HG03354 (cell line): ENCODE measurements at regions not wholly inside any gene's neighbourhood (a gene's known extent, or its start where the extent isn't known, plus 50 kb on each side); places are given as distances from the start of the nearest gene placed in this dataset.

Experiments
- ATAC-seq: cut with Tn5 transposase; IDR thresholded peaks from one replicate; pipeline ENCODE4 v1.9.1; 2021; ENCODE audit warnings: mild to moderate bottlenecking; ENCODE audit not compliant: unreplicated experiment, poor library complexity, severe bottlenecking

DNA sequence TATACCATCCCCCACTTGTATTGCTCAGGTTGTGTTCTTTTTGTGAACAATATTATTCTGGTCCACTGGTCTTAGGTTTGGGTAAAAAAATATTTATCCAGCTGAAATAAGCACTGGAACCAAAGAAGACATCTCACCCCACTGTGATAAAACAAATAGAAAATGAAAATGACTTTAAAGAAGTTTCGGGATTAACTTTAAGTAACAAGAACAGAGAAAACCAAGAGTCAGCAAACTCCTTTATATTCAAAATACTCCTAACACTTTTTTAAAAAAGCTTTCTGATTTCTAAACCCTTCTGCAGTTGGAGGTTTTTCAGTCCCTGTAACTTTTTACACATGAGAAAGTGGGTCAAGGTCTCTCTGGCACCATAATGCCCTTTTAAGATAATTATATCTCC lies 273.9 kb upstream of the CDH10 start:
- no peak for ATAC-seq

DNA sequence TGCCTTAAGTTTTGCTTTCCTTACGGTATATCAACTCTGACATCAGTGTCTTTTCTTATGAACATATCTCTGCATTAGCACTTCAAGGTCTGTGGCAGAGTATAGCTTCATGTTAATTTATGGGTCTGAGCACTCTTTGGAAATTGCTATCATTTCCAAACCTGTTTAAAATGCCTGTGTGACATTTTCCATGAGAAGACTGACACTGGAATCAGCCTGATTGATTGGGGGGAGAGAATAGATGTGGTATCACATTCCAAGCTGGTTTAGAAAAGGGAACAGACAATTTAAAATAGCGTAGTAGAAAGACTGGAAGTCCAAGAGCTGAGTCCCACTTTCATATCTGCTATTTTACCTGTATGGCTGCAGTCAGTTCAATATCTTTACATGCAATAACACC lies 272.1 kb upstream of the CDH10 start:
- ATAC-seq = no peak

GRCh38 chr5:24909210-24909609 lies 264.4 kb upstream of the CDH10 start:
- ATAC-seq = no peak

DNA sequence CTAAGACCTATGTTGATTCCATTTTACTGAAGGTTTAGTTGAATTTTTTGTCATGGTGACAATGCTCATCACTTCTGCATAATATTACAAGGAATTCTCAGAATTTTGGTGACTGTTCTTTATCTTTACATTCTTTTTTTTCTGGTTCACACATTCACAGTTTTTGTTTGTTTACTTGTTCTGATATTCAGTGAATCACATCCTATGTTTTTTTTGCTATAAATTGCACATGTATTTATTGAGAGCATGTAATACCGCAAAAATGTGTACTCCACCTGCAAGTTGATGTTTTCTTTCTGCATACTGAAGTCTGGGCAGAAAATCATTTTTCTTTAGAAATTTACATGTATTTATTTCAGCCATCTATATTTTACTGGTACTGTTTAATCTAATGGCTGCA lies 261.9 kb upstream of the CDH10 start:
- no peak for ATAC-seq

- no peak for ATAC-seq
Measured at GRCh38 chr5:24904981-24905517, 260.3 kb upstream of the CDH10 start.

DNA sequence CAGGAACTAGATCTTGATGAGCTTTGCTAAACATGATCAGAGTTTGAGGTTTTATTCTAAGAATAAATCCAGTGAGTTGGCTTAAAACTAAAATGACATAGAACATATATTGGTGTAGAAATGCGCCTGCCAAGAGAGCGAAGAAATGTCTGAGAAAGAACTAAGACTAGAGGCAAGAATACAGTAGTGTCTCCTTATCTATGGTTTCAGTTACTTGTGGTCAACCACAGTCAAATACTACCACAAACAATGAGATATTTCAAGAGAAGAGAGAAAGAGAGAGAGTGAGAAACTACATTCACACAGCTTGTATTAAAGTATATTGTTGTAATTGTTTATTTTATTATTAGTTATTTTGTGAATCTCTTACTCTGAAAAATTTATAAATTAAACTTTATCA lies 254.4 kb upstream of the CDH10 start:
- no peak for ATAC-seq

GRCh38 chr5:24864244-24864643 lies 219.5 kb upstream of the CDH10 start:
- no peak for ATAC-seq

DNA sequence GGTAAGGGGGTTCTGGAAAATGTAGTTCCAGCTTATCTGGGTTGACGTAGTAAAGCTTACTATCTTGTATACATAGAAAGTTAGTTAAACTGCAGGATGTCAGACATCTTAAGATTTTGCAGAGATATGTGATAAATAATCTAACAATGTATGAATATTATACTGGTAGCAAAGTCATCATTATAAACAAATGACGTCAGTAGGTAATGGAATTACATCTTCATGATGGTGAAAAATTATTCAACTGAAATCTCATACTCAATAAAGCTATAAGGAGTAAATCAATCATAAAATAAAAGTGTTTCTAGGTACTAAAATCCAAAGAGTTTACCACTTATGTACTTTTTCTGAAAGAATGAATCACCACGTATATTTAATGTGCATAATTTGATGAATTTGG lies 217.3 kb upstream of the CDH10 start:
- no peak for ATAC-seq

DNA sequence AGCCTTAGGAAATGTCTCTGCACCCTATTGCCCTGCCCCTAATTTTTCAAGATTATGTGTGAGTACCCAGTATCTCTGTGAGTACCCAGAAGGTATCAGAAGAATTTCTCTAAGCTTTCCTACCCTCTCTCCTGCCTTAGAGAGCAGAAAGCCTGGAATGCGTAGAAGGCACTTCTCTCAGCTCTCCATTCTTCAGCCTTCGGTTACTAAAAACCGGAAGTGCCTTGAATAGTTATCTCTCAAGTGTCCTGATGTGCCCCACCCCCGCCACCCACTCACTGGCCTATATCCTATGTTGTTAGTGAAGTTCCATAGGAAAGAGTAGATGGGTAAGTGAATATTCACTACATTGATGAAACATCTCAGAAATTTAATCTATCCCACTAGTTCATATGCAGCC lies 210.7 kb upstream of the CDH10 start:
- no peak for ATAC-seq

DNA sequence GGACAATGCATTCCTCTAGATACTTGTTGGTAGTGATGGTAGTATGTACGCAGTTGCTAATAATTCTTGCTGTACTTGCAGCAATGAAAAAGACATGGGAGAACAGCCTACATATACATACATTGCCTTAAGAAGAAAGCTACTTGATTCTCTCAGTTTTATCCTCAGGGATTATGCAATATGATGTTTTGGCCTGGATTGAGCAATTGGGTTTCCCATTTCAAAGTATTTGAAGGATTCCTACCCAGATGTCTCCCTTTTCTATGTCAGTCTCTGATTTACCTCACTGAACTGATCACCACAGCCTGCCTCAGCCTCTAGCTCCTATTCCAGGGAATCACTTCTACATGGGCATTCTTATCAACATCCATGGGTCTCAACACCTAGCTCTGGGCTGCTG lies 210.1 kb upstream of the CDH10 start:
- no peak for ATAC-seq

GRCh38 chr5:24854350-24854749 lies 209.6 kb upstream of the CDH10 start:
- no peak for ATAC-seq

DNA sequence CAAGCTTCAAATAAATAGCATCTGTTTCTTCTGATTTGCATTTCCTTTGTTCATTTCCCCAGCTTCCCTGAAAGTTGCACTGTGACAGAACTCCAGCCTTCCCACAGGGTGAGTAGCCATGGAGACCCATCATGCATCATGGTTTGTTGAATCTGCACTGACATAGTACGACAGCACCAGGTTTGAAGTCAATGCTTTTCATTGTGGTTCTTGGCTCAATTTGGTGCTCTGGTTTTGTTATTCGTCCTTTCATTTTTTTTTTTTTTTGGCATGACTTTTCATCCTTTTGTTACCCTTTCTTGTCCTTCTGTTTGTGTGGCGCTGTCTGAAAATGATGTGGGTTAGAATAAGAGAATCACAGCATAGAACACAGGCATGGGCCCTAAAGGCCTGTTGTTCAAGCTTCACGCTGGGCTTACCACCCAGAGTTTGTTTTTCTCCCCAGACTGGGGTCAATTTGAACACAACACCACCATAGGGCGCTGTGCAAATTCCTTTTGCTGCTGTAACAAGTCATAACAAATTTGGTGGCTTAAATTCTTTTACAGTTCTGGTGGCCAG lies 206.2 kb upstream of the CDH10 start:
- no peak for ATAC-seq

- ATAC-seq = no peak
Measured at GRCh38 chr5:24849210-24849609, 204.4 kb upstream of the CDH10 start.

- no peak for ATAC-seq
Measured at GRCh38 chr5:24831989-24832388, 187.2 kb upstream of the CDH10 start.

- no peak for ATAC-seq
Measured at GRCh38 chr5:24823625-24824024, 178.8 kb upstream of the CDH10 start.

DNA sequence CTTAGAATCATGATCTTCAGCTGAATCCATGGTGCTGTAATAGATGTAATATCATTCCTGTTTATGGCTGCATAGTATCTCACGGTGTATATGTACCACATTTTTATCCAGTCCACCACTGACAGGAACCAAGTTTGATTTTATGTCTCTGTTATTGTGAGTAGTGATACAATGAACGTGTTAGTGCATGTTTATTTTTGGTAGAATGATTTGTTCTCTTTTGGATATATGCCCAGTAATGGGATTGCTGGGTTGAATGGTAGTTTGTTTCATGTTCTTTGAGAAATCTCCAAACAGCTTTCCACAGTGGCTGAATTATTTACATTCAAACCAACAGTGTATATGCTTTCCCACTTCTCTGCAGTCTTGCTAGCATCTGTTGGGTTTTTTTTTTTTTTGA lies 175.1 kb upstream of the CDH10 start:
- ATAC-seq = no peak

DNA sequence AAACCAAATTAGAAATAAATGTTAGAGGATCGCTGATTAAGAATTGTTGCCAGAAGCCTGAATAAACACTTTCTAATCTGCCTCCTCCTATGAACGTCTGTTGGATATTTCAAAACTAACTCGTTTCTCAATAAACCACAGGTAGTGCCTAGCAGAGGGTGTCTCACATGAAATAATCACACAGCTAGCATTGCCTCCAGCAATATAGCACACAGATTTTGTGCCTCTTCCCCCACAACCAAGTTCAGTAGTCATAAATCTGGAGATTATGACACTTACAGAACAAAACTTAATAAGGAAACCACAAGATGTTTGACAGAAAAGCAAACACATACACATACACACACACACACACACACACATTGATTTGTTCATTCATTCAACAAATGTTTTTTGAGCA lies 173.2 kb upstream of the CDH10 start:
- ATAC-seq = no peak

DNA sequence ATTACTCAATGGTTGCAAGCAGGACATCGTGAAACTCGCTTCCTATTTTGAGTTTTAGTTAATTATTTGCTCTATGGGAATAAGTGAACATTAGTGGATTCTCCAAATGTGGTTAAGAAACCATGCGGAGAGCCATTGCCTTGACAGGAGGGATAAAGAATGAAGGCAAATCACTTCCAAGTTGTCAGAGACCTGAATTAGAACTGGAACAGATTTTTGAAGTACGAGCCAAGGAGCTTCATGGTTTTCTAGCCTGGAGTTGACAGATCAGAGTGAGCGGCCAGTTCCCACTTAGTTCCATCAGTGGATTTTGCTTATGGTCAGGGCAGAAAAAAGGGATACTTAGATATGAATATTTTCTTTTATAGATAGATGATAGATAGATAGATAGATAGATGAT lies 171.4 kb upstream of the CDH10 start:
- ATAC-seq = no peak

DNA sequence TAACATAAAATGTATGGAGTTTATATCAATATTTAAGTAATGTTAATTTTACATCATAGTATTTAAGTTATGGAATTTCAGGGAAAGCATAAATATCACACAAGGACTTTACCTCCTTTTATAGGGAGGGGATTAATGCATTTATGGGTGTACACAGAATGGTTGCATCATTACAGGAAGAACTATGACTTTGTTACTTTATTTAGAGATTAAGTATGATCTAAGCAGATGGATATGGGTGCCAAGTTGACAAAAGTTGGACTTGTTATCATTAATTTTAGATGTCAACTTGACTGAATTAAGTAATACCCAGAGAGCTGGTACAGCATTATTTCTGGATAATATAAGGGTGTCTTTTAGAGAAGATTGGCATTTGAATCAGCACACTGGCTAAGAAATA lies 160.5 kb upstream of the CDH10 start:
- no peak for ATAC-seq

- no peak for ATAC-seq
Measured at GRCh38 chr5:24804221-24804681, 159.5 kb upstream of the CDH10 start.

- no peak for ATAC-seq
Measured at GRCh38 chr5:24791326-24791725, 146.5 kb upstream of the CDH10 start.
